OCI-LY7 (cell line): ENCODE measurements at regions not wholly inside any gene's neighbourhood (a gene's known extent, or its start where the extent isn't known, plus 50 kb on each side); places are given as distances from the start of the nearest gene placed in this dataset.

Experiments
- BruUV-seq: library from RNA; stranded (reverse); fragments of 400-500 nt; replicated peaks from 2 replicates; lab custom pipeline; 2021; lab: Mats Ljungman, UMichigan
- CTCF ChIA-PET: fragments of 300-600 bp; sonication (Branson Sonifier 250); formaldehyde crosslinking; loops from one replicate; lab custom pipeline; 2022; ENCODE audit warnings: antibody characterized with exemption; ENCODE audit not compliant: unreplicated experiment; lab: Charles Lee
- POLR2A ChIA-PET: fragments of 300-600 bp; sonication (Branson Sonifier 250); formaldehyde crosslinking; loops from one replicate; lab custom pipeline; 2022; ENCODE audit warnings: antibody characterized with exemption; lab: Charles Lee
- DNase-seq: peaks from one replicate; pipeline ENCODE4 v3.0.0-alpha.2; 2015; ENCODE audit warnings: low spot score
- H2AFZ ChIP-seq: fragments of 200-600 bp; sonication (generic), shearing (Covaris generic); 2 replicates; pipeline ENCODE4 v1.6.1; 2014; ENCODE audit warnings: mild to moderate bottlenecking, antibody characterized with exemption, low read length, moderate library complexity
- H3K27ac ChIP-seq: fragments of 200-600 bp; sonication (generic); 2 replicates; pipeline ENCODE4 v1.5.1; 2014; ENCODE audit warnings: mixed run types, low read depth, mild to moderate bottlenecking, moderate library complexity, low read length, inconsistent platforms; ENCODE audit not compliant: poor library complexity, severe bottlenecking
- H3K36me3 ChIP-seq: fragments of 200-600 bp; sonication (generic); 2 replicates; pipeline ENCODE4 v1.6.1; 2014; ENCODE audit warnings: mild to moderate bottlenecking, antibody characterized with exemption, low read length, moderate library complexity, mixed read lengths; ENCODE audit not compliant: insufficient read depth
- H3K4me1 ChIP-seq: fragments of 200-600 bp; sonication (generic); 2 replicates; pipeline ENCODE4 v1.5.1; 2014; ENCODE audit warnings: mild to moderate bottlenecking, low read length; ENCODE audit not compliant: insufficient read depth, poor library complexity, severe bottlenecking
- H3K4me2 ChIP-seq: fragments of 200-600 bp; sonication (generic); 2 replicates; pipeline ENCODE4 v1.6.1; 2014; ENCODE audit warnings: mild to moderate bottlenecking, low read length
- H3K4me3 ChIP-seq: fragments of 200-600 bp; sonication (generic); 2 replicates; pipeline ENCODE4 v1.5.1; 2014; ENCODE audit warnings: mild to moderate bottlenecking, low read depth, low read length; ENCODE audit not compliant: poor library complexity, severe bottlenecking
- H3K79me2 ChIP-seq: fragments of 200-600 bp; sonication (generic); 2 replicates; pipeline ENCODE4 v1.6.1; 2016; ENCODE audit warnings: low read depth, mild to moderate bottlenecking, low read length, moderate library complexity, mixed read lengths; ENCODE audit not compliant: insufficient read depth
- H3K9me2 ChIP-seq: fragments of 200-600 bp; sonication (generic); 2 replicates; pipeline ENCODE4 v1.6.1; 2016; ENCODE audit warnings: mild to moderate bottlenecking, low read length, mixed read lengths; ENCODE audit not compliant: insufficient read depth
- H3K9me3 ChIP-seq: fragments of 200-600 bp; sonication (generic); 2 replicates; pipeline ENCODE4 v1.6.1; 2014; ENCODE audit warnings: mild to moderate bottlenecking, mixed run types, low read length, mixed read lengths
- H4K20me1 ChIP-seq: fragments of 200-600 bp; sonication (generic); 2 replicates; pipeline ENCODE4 v1.6.1; 2014; ENCODE audit warnings: mild to moderate bottlenecking, antibody characterized with exemption, low read length, moderate library complexity, mixed read lengths; ENCODE audit not compliant: insufficient read depth
- CTCF ChIP-seq: fragments of 200-600 bp; sonication (generic); conservative IDR thresholded peaks from 2 replicates; pipeline ENCODE4 v1.5.1; 2014; ENCODE audit warnings: mild to moderate bottlenecking, antibody characterized with exemption, low read length, moderate library complexity, mixed read lengths
- EZH2phosphoT487 ChIP-seq: fragments of 200-600 bp; sonication (generic); IDR thresholded peaks from 2 replicates; pipeline ENCODE4 v1.6.1; 2018; ENCODE audit warnings: low read depth, borderline replicate concordance, mild to moderate bottlenecking, mixed run types, antibody characterized with exemption, low read length, moderate library complexity, mixed read lengths
- intact Hi-C: fragments of 100-400 bp; cut with micrococcal nuclease; formaldehyde crosslinking; loops from one replicate; pipeline ENCODE4 v1.10.0; 2022; ENCODE audit not compliant: unreplicated experiment

GRCh38 chr3:181487236-181487978 lies 224.3 kb upstream of the SOX2 start:
- CTCF ChIA-PET = no interaction called here
- peak overlapping the region; percentile 89 for H3K27ac ChIP-seq
- no peaks in the 10 kb centered on the region for H3K36me3 ChIP-seq
- TF ChIP-seq CTCF = no peak
- no peak for TF ChIP-seq EZH2phosphoT487
- no peaks in the 10 kb centered on the region for H4K20me1 ChIP-seq
- DNase-seq = peak; percentile 81
- no peaks in the 10 kb centered on the region for H3K9me3 ChIP-seq
- H3K4me1 ChIP-seq = peaks cover 55% of the 10 kb centered on the region
- intact Hi-C loops = loop anchor here (5.0 to 10.0 kb wide), 2 partner anchors 215 to 573 kb away; partner anchors contain the start of gene FXR1
- BruUV-seq = no TSS peak
- H3K79me2 ChIP-seq = no peaks in the 10 kb centered on the region
- peak overlapping the region; percentile 89 for H3K4me2 ChIP-seq
- H3K9me2 ChIP-seq = no peaks in the 10 kb centered on the region
- peak overlapping the region; percentile 96 for H2AFZ ChIP-seq
- POLR2A ChIA-PET = interaction anchor here (0.7 kb wide), 1 partner anchor 1145 kb away, joined by 3 read pairs; no protein-coding TSS in a partner anchor
- H3K4me3 ChIP-seq = peak overlapping the region; percentile 55

- Histone ChIP-seq H3K4me3 (no peak overlapping the region), H3K9me2 (no peaks in the 10 kb centered on the region), H3K79me2 (no peaks in the 10 kb centered on the region), H3K27ac (peak overlapping the region; percentile 89), H2AFZ (peak overlapping the region; percentile 96), H3K36me3 (no peaks in the 10 kb centered on the region), H3K9me3 (no peaks in the 10 kb centered on the region), H4K20me1 (no peaks in the 10 kb centered on the region), H3K4me2 (peak overlapping the region; percentile 89), H3K4me1 (peaks cover 61% of the 10 kb centered on the region)
- TF ChIP-seq CTCF (no peak), EZH2phosphoT487 (no peak)
- DNase-seq = peak; percentile 7
- ChIA-PET POLR2A (interaction anchor here (0.6 kb wide), 1 partner anchor 1344 kb away, joined by 3 read pairs; no protein-coding TSS in a partner anchor), CTCF (no interaction called here)
- intact Hi-C loops = loop anchor here (5.0 to 10.0 kb wide), 2 partner anchors 216 to 572 kb away; partner anchors contain the start of gene FXR1
- BruUV-seq = no TSS peak
Observed at GRCh38 chr3:181486141-181486885, 225.4 kb upstream of the SOX2 start.
